ENCODE measurements at regions not wholly inside any gene's neighbourhood (a gene's known extent, or its start where the extent isn't known, plus 50 kb on each side); places are given as distances from the start of the nearest gene placed in this dataset.

- Mint-ChIP-seq H3K36me3 (ENCODE audit: unreplicated experiment) (no peaks in the 10 kb centered on the region), H3K4me3 (ENCODE audit: unreplicated experiment) (no peak overlapping the region), H3K27ac (ENCODE audit: unreplicated experiment) (no peak overlapping the region), H3K4me1 (ENCODE audit: unreplicated experiment) (no peaks in the 10 kb centered on the region), H3K27me3 (ENCODE audit: unreplicated experiment) (peaks cover 27% of the 10 kb centered on the region), H3K9me3 (ENCODE audit: unreplicated experiment) (no peaks in the 10 kb centered on the region)
- TF ChIP-seq CTCF (IDR thresholded peaks at IDR 0.05) = no peak
- no peak for DNase-seq (ENCODE audit: extremely low spot score, unreplicated experiment)
These were observed 76.2 kb downstream of the ZNF22 start for GRCh38 chr10:45076891-45077290.

GRCh38 chr10:45080331-45080730 is 79.6 kb downstream of the ZNF22 start:
- H3K36me3 Mint-ChIP-seq (ENCODE audit: unreplicated experiment) = no peaks in the 10 kb centered on the region
- no peak for DNase-seq (ENCODE audit: extremely low spot score, unreplicated experiment)
- no peak overlapping the region for H3K4me3 Mint-ChIP-seq (ENCODE audit: unreplicated experiment)
- peaks cover 28% of the 10 kb centered on the region for H3K27me3 Mint-ChIP-seq (ENCODE audit: unreplicated experiment)
- H3K4me1 Mint-ChIP-seq (ENCODE audit: unreplicated experiment) = no peaks in the 10 kb centered on the region
- TF ChIP-seq CTCF (IDR thresholded peaks at IDR 0.05) = no peak
- peaks cover under 1% of the 10 kb centered on the region for H3K9me3 Mint-ChIP-seq (ENCODE audit: unreplicated experiment)
- no peak overlapping the region for H3K27ac Mint-ChIP-seq (ENCODE audit: unreplicated experiment)

- Mint-ChIP-seq H3K36me3 (ENCODE audit: unreplicated experiment) (no peaks in the 10 kb centered on the region), H3K27ac (ENCODE audit: unreplicated experiment) (no peak overlapping the region), H3K27me3 (ENCODE audit: unreplicated experiment) (peaks cover 26% of the 10 kb centered on the region), H3K9me3 (ENCODE audit: unreplicated experiment) (peaks cover 6% of the 10 kb centered on the region), H3K4me1 (ENCODE audit: unreplicated experiment) (no peaks in the 10 kb centered on the region), H3K4me3 (ENCODE audit: unreplicated experiment) (no peak overlapping the region)
- no peak for TF ChIP-seq CTCF (IDR thresholded peaks at IDR 0.05)
- no peak for DNase-seq (ENCODE audit: extremely low spot score, unreplicated experiment)
These were observed 81.5 kb downstream of the ZNF22 start for GRCh38 chr10:45082176-45082575.

- DNase-seq (ENCODE audit: extremely low spot score, unreplicated experiment) = no peak
- Mint-ChIP-seq H3K27ac (ENCODE audit: unreplicated experiment) (no peak overlapping the region), H3K4me3 (ENCODE audit: unreplicated experiment) (no peak overlapping the region), H3K9me3 (ENCODE audit: unreplicated experiment) (no peaks in the 10 kb centered on the region), H3K27me3 (ENCODE audit: unreplicated experiment) (peaks cover 30% of the 10 kb centered on the region), H3K36me3 (ENCODE audit: unreplicated experiment) (no peaks in the 10 kb centered on the region), H3K4me1 (ENCODE audit: unreplicated experiment) (no peaks in the 10 kb centered on the region)
- TF ChIP-seq CTCF (IDR thresholded peaks at IDR 0.05) = no peak
These were observed 91.2 kb downstream of the ZNF22 start for GRCh38 chr10:45091968-45092367.

GRCh38 chr10:45093945-45094344 is 93.2 kb downstream of the ZNF22 start:
- no peak for TF ChIP-seq CTCF (IDR thresholded peaks at IDR 0.05)
- H3K4me1 Mint-ChIP-seq (ENCODE audit: unreplicated experiment) = no peaks in the 10 kb centered on the region
- no peaks in the 10 kb centered on the region for H3K9me3 Mint-ChIP-seq (ENCODE audit: unreplicated experiment)
- peaks cover 33% of the 10 kb centered on the region for H3K27me3 Mint-ChIP-seq (ENCODE audit: unreplicated experiment)
- no peak overlapping the region for H3K4me3 Mint-ChIP-seq (ENCODE audit: unreplicated experiment)
- H3K27ac Mint-ChIP-seq (ENCODE audit: unreplicated experiment) = no peak overlapping the region
- DNase-seq (ENCODE audit: extremely low spot score, unreplicated experiment) = no peak
- no peaks in the 10 kb centered on the region for H3K36me3 Mint-ChIP-seq (ENCODE audit: unreplicated experiment)

Data from osteocyte (in vitro differentiated cells).